HepG2 (cell line): ENCODE measurements at regions not wholly inside any gene's neighbourhood (a gene's known extent, or its start where the extent isn't known, plus 50 kb on each side); places are given as distances from the start of the nearest gene placed in this dataset.

Source experiments
- ATAC-seq: fragments of 200-7000 bp; cut with Tn5 transposase; 3 replicates; pipeline ENCODE4 v1.9.1; 2020; ENCODE audit warnings: mild to moderate bottlenecking, moderate library complexity
- BruUV-seq: library from RNA; stranded (reverse); fragments of 400-500 nt; replicated peaks from 2 replicates; lab custom pipeline; 2021; lab: Mats Ljungman, UMichigan
- CTCF ChIA-PET: fragments of 300-600 bp; formaldehyde crosslinking; extraction: SDS; loops from one replicate; lab custom pipeline; 2021; ENCODE audit warnings: low total read pairs, inconsistent platforms, low intra/inter-chr PET ratio; lab: Yijun Ruan, JAX
- POLR2A ChIA-PET: fragments of 350-600 bp; sonication (Branson Sonifier 250); formaldehyde crosslinking; loops from one replicate; lab custom pipeline; 2020; ENCODE audit warnings: antibody characterized with exemption, inconsistent platforms; lab: Yijun Ruan, JAX
- DNase-seq: peaks from one replicate; pipeline ENCODE4 v3.0.0-alpha.2; 2015; ENCODE audit warnings: low spot score
- FAIRE-seq: peaks from 3 replicates; lab custom pipeline; 2011; peaks lifted over from hg19 to GRCh38; lab: Jason Lieb, UNC
- H2AFZ ChIP-seq: one replicate; pipeline ENCODE4 v1.6.1; 2011; ENCODE audit warnings: low read length, inconsistent platforms
- H3K27ac ChIP-seq: fragments of 300-600 bp; 3 replicates; pipeline ENCODE4 v1.8.0; 2011; ENCODE audit warnings: mixed run types, mild to moderate bottlenecking, mixed read lengths, low read length, inconsistent platforms; ENCODE audit not compliant: insufficient read depth; ENCODE audit errors: extremely low read length
- H3K27me3 ChIP-seq, 2 experiments: fragments of 200-600 bp in 1 of 2; 2 replicates in 1 of 2; 3 replicates in 1 of 2; pipeline versions ENCODE4 v1.6.0 to v1.8.0; 2011; ENCODE audit warnings: low read length in 2 of 2, mild to moderate bottlenecking in 2 of 2, moderate library complexity in 2 of 2, inconsistent platforms in 1 of 2; ENCODE audit not compliant: insufficient read depth in 2 of 2, control insufficient read depth in 1 of 2
- H3K36me3 ChIP-seq, 2 experiments: fragments of 200-600 bp in 1 of 2; replicated peaks in 1 of 2; 2 replicates in 1 of 2; 3 replicates in 1 of 2; pipeline versions ENCODE4 v1.5.1 to v1.8.0; 2011; ENCODE audit warnings: low read length in 2 of 2, inconsistent platforms in 1 of 2; ENCODE audit not compliant: insufficient read depth in 2 of 2, control insufficient read depth in 1 of 2
- H3K4me1 ChIP-seq: 2 replicates; pipeline ENCODE4 v1.5.1; 2012; ENCODE audit warnings: low read length, inconsistent platforms; ENCODE audit not compliant: insufficient read depth
- H3K4me2 ChIP-seq: 2 replicates; pipeline ENCODE4 v1.6.0; 2011; ENCODE audit warnings: low read depth, low read length, inconsistent platforms
- H3K4me3 ChIP-seq, 3 experiments: fragments of 200-600 bp in 1 of 3; sonication (generic), shearing (Covaris generic) in 1 of 3; replicated peaks in 1 of 3; 2 replicates each; pipeline ENCODE4 v1.5.1; 2011 to 2016; ENCODE audit warnings: low read length in 3 of 3, inconsistent platforms in 2 of 3, low read depth in 2 of 3, mild to moderate bottlenecking in 2 of 3, control low read depth in 1 of 3, mixed read lengths in 1 of 3; ENCODE audit not compliant: insufficient read depth in 1 of 3
- H3K79me2 ChIP-seq: one replicate; pipeline ENCODE4 v1.6.1; 2011; ENCODE audit warnings: low read length, inconsistent platforms; ENCODE audit not compliant: insufficient read depth
- H3K9ac ChIP-seq: 2 replicates; pipeline ENCODE4 v1.6.0; 2011; ENCODE audit warnings: mild to moderate bottlenecking, low read depth, low read length, inconsistent platforms; ENCODE audit not compliant: insufficient read depth
- H3K9me3 ChIP-seq: 2 replicates; pipeline ENCODE4 v1.5.1; 2012; ENCODE audit warnings: mild to moderate bottlenecking, low read length
- H4K20me1 ChIP-seq: 2 replicates; pipeline ENCODE4 v1.6.0; 2011; ENCODE audit warnings: inconsistent platforms, mild to moderate bottlenecking, low read length, moderate library complexity; ENCODE audit not compliant: insufficient read depth
- CENPT ChIP-seq: sonication (generic); formaldehyde crosslinking; IDR thresholded peaks from 2 replicates; pipeline ENCODE4 v1.8.0; 2022; ENCODE audit warnings: low read depth, mild to moderate bottlenecking, moderate library complexity, missing genetic modification reagents
- FOSL2 ChIP-seq: sonication (generic); formaldehyde crosslinking; IDR thresholded peaks from 2 replicates; pipeline ENCODE4 v1.4.0; 2020; ENCODE audit warnings: missing genetic modification reagents
- GATAD2A ChIP-seq: IDR thresholded peaks from 2 replicates; pipeline ENCODE4 v1.6.1; 2016
- HMG20A ChIP-seq: IDR thresholded peaks from 2 replicates; pipeline ENCODE4 v1.6.1; 2016; ENCODE audit warnings: borderline replicate concordance
- IRX3 ChIP-seq: sonication (generic); formaldehyde crosslinking; IDR thresholded peaks from 2 replicates; pipeline ENCODE4 v1.8.1; 2023; ENCODE audit warnings: mild to moderate bottlenecking, low read depth, missing genetic modification reagents, borderline replicate concordance
- MXI1 ChIP-seq: IDR thresholded peaks from 3 replicates; pipeline ENCODE4 v1.6.1; 2012; ENCODE audit warnings: low read depth, low read length, inconsistent platforms, borderline replicate concordance
- NFATC3 ChIP-seq: sonication (generic); formaldehyde crosslinking; IDR thresholded peaks from 2 replicates; pipeline ENCODE4 v1.5.1; 2020; ENCODE audit warnings: mild to moderate bottlenecking, missing genetic modification reagents
- NRL ChIP-seq: sonication (generic); formaldehyde crosslinking; IDR thresholded peaks from 2 replicates; pipeline ENCODE4 v1.5.0; 2020; ENCODE audit warnings: missing genetic modification reagents, mild to moderate bottlenecking, moderate library complexity, borderline replicate concordance
- POGZ ChIP-seq: sonication (generic); formaldehyde crosslinking; IDR thresholded peaks from 2 replicates; pipeline ENCODE4 v1.4.0; 2020; ENCODE audit warnings: mild to moderate bottlenecking, missing genetic modification reagents
- SAP130 ChIP-seq: IDR thresholded peaks from 2 replicates; pipeline ENCODE4 v1.6.1; 2016; ENCODE audit warnings: low read depth
- SIN3B ChIP-seq: fragments of 150-350 bp; IDR thresholded peaks from 2 replicates; pipeline ENCODE4 v1.6.1; 2014; ENCODE audit warnings: low read length
- TARDBP ChIP-seq: sonication (generic); formaldehyde crosslinking; IDR thresholded peaks from 2 replicates; pipeline ENCODE4 v1.8.0; 2022; ENCODE audit warnings: mild to moderate bottlenecking, missing genetic modification reagents
- ZNF570 ChIP-seq: sonication (generic); formaldehyde crosslinking; IDR thresholded peaks from 2 replicates; pipeline ENCODE4 v1.4.0; 2020; ENCODE audit warnings: mild to moderate bottlenecking, missing genetic modification reagents, borderline replicate concordance
- ZNF713 ChIP-seq: sonication (generic); formaldehyde crosslinking; IDR thresholded peaks from 2 replicates; pipeline ENCODE4 v1.4.0; 2020; ENCODE audit warnings: mild to moderate bottlenecking, missing genetic modification reagents
- ZNF766 ChIP-seq: sonication (generic); formaldehyde crosslinking; IDR thresholded peaks from 2 replicates; pipeline ENCODE4 v1.5.0; 2020; ENCODE audit warnings: missing genetic modification reagents, borderline replicate concordance
- ZSCAN22 ChIP-seq: sonication (generic); formaldehyde crosslinking; IDR thresholded peaks from 2 replicates; pipeline ENCODE4 v1.4.0; 2020; ENCODE audit warnings: mild to moderate bottlenecking, missing genetic modification reagents
- WGBS: methylation state at CpG from one replicate; pipeline ENCODE4 v1.1.6; 2017; ENCODE audit warnings: low lambda C conversion rate; 5-methylcytosine and 5-hydroxymethylcytosine counted together
- in situ Hi-C: cut with HindIII; loops from 2 replicates; pipeline ENCODE4 v1.10.0; 2017; ENCODE audit warnings: low pct_unique_long_range_greater_than_20kb; ENCODE audit not compliant: extremely low pct_ligation_motif_present
- intact Hi-C: fragments of 100-400 bp; cut with micrococcal nuclease; formaldehyde crosslinking; loops from one replicate; pipeline ENCODE4 v1.10.0; 2022; ENCODE audit not compliant: unreplicated experiment
- TF ChIP-seq, protein P1 (sequence below): sonication (generic); formaldehyde crosslinking; IDR thresholded peaks from 2 replicates; pipeline ENCODE4 v1.5.0; 2020; ENCODE audit warnings: mild to moderate bottlenecking, missing genetic modification reagents, borderline replicate concordance
- TF ChIP-seq, protein P2 (sequence below), 2 experiments: sonication (generic) in 1 of 2; formaldehyde crosslinking in 1 of 2; IDR thresholded peaks; 2 replicates each; pipeline versions ENCODE4 v1.4.0 to v1.6.1; 2016 to 2020; ENCODE audit warnings: borderline replicate concordance in 1 of 2, low read depth in 1 of 2, mild to moderate bottlenecking in 1 of 2, missing genetic modification reagents in 1 of 2
- TF ChIP-seq, protein P3 (sequence below): sonication (generic); formaldehyde crosslinking; IDR thresholded peaks from 2 replicates; pipeline ENCODE4 v1.4.0; 2020; ENCODE audit warnings: missing genetic modification reagents, mild to moderate bottlenecking, borderline replicate concordance

DNA sequence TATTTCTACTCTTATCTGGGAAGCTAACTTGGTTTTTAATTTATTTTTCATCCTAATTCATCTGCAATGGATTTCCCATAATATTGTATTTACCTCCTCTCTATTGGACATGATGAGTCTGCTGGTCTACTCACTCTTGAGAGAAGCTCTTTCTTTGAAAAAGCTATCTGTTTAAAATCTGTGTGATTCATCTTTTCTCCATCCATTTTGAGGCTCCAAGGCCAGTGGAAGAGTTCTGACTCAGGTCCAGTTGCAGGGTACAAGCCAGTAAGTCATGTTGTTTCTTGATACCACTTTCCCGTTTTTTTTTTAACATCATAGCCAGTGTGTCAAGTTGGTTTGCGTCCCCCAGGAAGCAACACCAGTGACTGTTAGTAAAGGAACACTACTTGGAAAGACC lies 160.3 kb upstream of the BMP4 start:
- Histone ChIP-seq H3K9me3 (no peaks in the 10 kb centered on the region), H3K27me3 (no peaks in the 10 kb centered on the region), H3K4me1 (peaks cover 66% of the 10 kb centered on the region), H3K27ac (peak overlapping the region; percentile 23), H4K20me1 (no peaks in the 10 kb centered on the region), H2AFZ (no peak overlapping the region), H3K36me3 (no peaks in the 10 kb centered on the region), H3K9ac (no peak overlapping the region), H3K4me3 (no peak overlapping the region), H3K79me2 (no peaks in the 10 kb centered on the region), H3K4me2 (no peak overlapping the region)
- FAIRE-seq, result no peak
- 64% methylated on average over 2 of the region's 2 CpGs for WGBS
- ChIA-PET POLR2A (interaction anchor here (1.0 to 3.2 kb wide), 8 partner anchors 8 to 163 kb away, joined by 4 to 33 read pairs (median 12); partner anchors contain the start of gene BMP4), CTCF (no interaction called here)
- no TSS peak for BruUV-seq
- peak; percentile 66 for DNase-seq
- in situ Hi-C loops, result no loop called here
- intact Hi-C loops, result no loop called here
- no peak for ATAC-seq
- TF ChIP-seq GATAD2A (CRISPR knock-in tag), result 0 out of 2 replicates have a peak, but pooled peaks have one; percentile 8
- TF ChIP-seq IRX3 (CRISPR knock-in tag), result no peak
- TF ChIP-seq POGZ (CRISPR knock-in tag), result 0 out of 2 replicates have a peak, but pooled peaks have one; percentile 32
- TF ChIP-seq MXI1, result no peak
- TF ChIP-seq SAP130 (CRISPR knock-in tag), result peak; percentile 27; the same call in 1 of the 2 replicates
- TF ChIP-seq HMG20A (CRISPR knock-in tag), result peak; percentile 34; the same call in 1 of the 2 replicates
- TF ChIP-seq ZNF766 (CRISPR knock-in tag), result no peak
- TF ChIP-seq SIN3B, result no peak
- TF ChIP-seq ZSCAN22 (CRISPR knock-in tag), result no peak
- TF ChIP-seq NFATC3 (CRISPR knock-in tag), result no peak
- TF ChIP-seq, protein P1, sequence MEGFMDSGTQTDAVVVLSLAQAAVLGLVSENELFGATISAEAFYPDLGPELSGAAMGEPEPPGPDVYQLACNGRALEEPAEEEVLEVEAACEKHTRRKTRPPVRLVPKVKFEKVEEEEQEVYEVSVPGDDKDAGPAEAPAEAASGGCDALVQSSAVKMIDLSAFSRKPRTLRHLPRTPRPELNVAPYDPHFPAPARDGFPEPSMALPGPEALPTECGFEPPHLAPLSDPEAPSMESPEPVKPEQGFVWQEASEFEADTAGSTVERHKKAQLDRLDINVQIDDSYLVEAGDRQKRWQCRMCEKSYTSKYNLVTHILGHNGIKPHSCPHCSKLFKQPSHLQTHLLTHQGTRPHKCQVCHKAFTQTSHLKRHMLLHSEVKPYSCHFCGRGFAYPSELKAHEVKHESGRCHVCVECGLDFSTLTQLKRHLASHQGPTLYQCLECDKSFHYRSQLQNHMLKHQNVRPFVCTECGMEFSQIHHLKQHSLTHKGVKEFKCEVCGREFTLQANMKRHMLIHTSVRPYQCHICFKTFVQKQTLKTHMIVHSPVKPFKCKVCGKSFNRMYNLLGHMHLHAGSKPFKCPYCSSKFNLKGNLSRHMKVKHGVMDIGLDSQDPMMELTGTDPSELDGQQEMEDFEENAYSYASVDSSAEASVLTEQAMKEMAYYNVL (CRISPR knock-in tag), result no peak
- no peak for TF ChIP-seq ZNF713 (CRISPR knock-in tag)
- no peak for TF ChIP-seq CENPT (CRISPR knock-in tag)
- TF ChIP-seq, protein P2, sequence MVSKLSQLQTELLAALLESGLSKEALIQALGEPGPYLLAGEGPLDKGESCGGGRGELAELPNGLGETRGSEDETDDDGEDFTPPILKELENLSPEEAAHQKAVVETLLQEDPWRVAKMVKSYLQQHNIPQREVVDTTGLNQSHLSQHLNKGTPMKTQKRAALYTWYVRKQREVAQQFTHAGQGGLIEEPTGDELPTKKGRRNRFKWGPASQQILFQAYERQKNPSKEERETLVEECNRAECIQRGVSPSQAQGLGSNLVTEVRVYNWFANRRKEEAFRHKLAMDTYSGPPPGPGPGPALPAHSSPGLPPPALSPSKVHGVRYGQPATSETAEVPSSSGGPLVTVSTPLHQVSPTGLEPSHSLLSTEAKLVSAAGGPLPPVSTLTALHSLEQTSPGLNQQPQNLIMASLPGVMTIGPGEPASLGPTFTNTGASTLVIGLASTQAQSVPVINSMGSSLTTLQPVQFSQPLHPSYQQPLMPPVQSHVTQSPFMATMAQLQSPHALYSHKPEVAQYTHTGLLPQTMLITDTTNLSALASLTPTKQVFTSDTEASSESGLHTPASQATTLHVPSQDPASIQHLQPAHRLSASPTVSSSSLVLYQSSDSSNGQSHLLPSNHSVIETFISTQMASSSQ (IDR thresholded peaks at IDR 0.05; ENCODE audit: low read depth), result no peak
- TF ChIP-seq, protein P2 (CRISPR knock-in tag; IDR thresholded peaks at IDR 0.05; ENCODE audit: borderline replicate concordance), result 0 out of 2 replicates have a peak, but pooled peaks have one; percentile 20
- peak; percentile 81 for TF ChIP-seq FOSL2
- no peak for TF ChIP-seq TARDBP
- TF ChIP-seq, protein P3, sequence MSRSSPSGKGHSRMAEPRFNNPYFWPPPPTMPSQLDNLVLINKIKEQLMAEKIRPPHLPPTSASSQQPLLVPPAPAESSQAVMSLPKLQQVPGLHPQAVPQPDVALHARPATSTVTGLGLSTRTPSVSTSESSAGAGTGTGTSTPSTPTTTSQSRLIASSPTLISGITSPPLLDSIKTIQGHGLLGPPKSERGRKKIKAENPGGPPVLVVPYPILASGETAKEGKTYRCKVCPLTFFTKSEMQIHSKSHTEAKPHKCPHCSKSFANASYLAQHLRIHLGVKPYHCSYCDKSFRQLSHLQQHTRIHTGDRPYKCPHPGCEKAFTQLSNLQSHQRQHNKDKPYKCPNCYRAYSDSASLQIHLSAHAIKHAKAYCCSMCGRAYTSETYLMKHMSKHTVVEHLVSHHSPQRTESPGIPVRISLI (CRISPR knock-in tag), result peak; percentile 27; the same call in 1 of the 2 replicates
- no peak for TF ChIP-seq NRL (CRISPR knock-in tag)
- no peak for TF ChIP-seq ZNF570 (CRISPR knock-in tag)
